K562 (cell line): ENCODE measurements at regions not wholly inside any gene's neighbourhood (a gene's known extent, or its start where the extent isn't known, plus 50 kb on each side); places are given as distances from the start of the nearest gene placed in this dataset.
A peak's percentile ranks its signal among the peaks of the same experiment; 100 is the strongest.

Experiments
- ATAC-seq: fragments of 200-7000 bp; cut with Tn5 transposase; 3 replicates; pipeline ENCODE4 v1.9.1; 2020; ENCODE audit warnings: moderate library complexity
- BruUV-seq: library from RNA; stranded (reverse); fragments of 400-500 nt; replicated peaks from 2 replicates; lab custom pipeline; 2021; lab: Mats Ljungman, UMichigan
- CTCF ChIA-PET: fragments of 300-600 bp; formaldehyde crosslinking; extraction: SDS; loops from one replicate; lab custom pipeline; 2021; ENCODE audit warnings: low intra/inter-chr PET ratio; lab: Yijun Ruan, JAX
- POLR2A ChIA-PET: fragments of 300-600, 350-650 bp; sonication (Branson Sonifier 250); formaldehyde crosslinking; extraction: SDS; loops from one replicate; lab custom pipeline; 2021; ENCODE audit warnings: antibody characterized with exemption, inconsistent platforms; lab: Yijun Ruan, JAX
- DNase-seq, 4 experiments: peaks; one replicate each; pipeline versions ENCODE4 v3.0.0 to v3.0.0-alpha.2; 2011 to 2018; ENCODE audit warnings: low spot score in 3 of 4, mixed read lengths in 3 of 4; ENCODE audit errors: extremely low read depth in 1 of 4
- FAIRE-seq: peaks from 2 replicates; lab custom pipeline; 2011; peaks lifted over from hg19 to GRCh38; lab: Jason Lieb, UNC
- H2AFZ ChIP-seq: 2 replicates; pipeline ENCODE4 v1.6.0; 2011; ENCODE audit warnings: low read depth, low read length, control low read depth, inconsistent platforms
- H3K27ac ChIP-seq: fragments of 200-600 bp; 3 replicates; pipeline ENCODE4 v1.8.0; 2011; ENCODE audit warnings: low read depth, mild to moderate bottlenecking, control low read depth, inconsistent platforms, low read length, moderate library complexity, mixed read lengths; ENCODE audit errors: extremely low read depth
- H3K27me3 ChIP-seq, 2 experiments: fragments of 300-600 bp in 1 of 2; 2 replicates in 1 of 2; 3 replicates in 1 of 2; pipeline versions ENCODE4 v1.6.0 to v1.8.0; 2011; ENCODE audit warnings: inconsistent platforms in 2 of 2, low read length in 2 of 2, mild to moderate bottlenecking in 1 of 2, mixed read lengths in 1 of 2, moderate library complexity in 1 of 2; ENCODE audit not compliant: control insufficient read depth in 2 of 2, insufficient read depth in 2 of 2
- H3K36me3 ChIP-seq: fragments of 300-600 bp; 3 replicates; pipeline ENCODE4 v1.8.0; 2011; ENCODE audit warnings: mild to moderate bottlenecking, low read length, inconsistent platforms; ENCODE audit not compliant: control insufficient read depth, insufficient read depth
- H3K4me1 ChIP-seq, 2 experiments: fragments of 200-600 bp in 1 of 2; replicated peaks in 1 of 2; 2 replicates in 1 of 2; 3 replicates in 1 of 2; pipeline versions ENCODE4 v1.5.1 to v1.8.0; 2011; ENCODE audit warnings: inconsistent platforms in 2 of 2, low read length in 2 of 2, mild to moderate bottlenecking in 1 of 2, mixed read lengths in 1 of 2, moderate library complexity in 1 of 2; ENCODE audit not compliant: control insufficient read depth in 2 of 2, insufficient read depth in 2 of 2
- H3K4me2 ChIP-seq: 2 replicates; pipeline ENCODE4 v1.6.1; 2011; ENCODE audit warnings: low read length, control low read depth, inconsistent platforms, mixed read lengths; ENCODE audit not compliant: insufficient read depth
- H3K4me3 ChIP-seq: fragments of 200-600 bp; sonication (generic), shearing (Covaris generic); 2 replicates; pipeline ENCODE4 v1.5.1; 2016; ENCODE audit warnings: control low read depth, inconsistent platforms
- H3K79me2 ChIP-seq: fragments of 200-600 bp; 3 replicates; pipeline ENCODE4 v1.8.0; 2011; ENCODE audit warnings: low read length, inconsistent platforms; ENCODE audit not compliant: control insufficient read depth, insufficient read depth
- H3K9ac ChIP-seq, 2 experiments: 2 replicates each; pipeline versions ENCODE4 v1.6.0 to v1.6.1; 2011; ENCODE audit warnings: low read depth in 2 of 2, low read length in 2 of 2, control low read depth in 1 of 2, inconsistent platforms in 1 of 2, mild to moderate bottlenecking in 1 of 2, mixed read lengths in 1 of 2; ENCODE audit not compliant: insufficient read depth in 1 of 2
- H3K9me1 ChIP-seq: one replicate; pipeline ENCODE4 v1.6.0; 2011; ENCODE audit warnings: inconsistent platforms, mild to moderate bottlenecking, low read length, moderate library complexity; ENCODE audit not compliant: control insufficient read depth, insufficient read depth
- H3K9me3 ChIP-seq: replicated peaks from 2 replicates; pipeline ENCODE4 v1.5.1; 2011; ENCODE audit warnings: low read depth, low read length, inconsistent platforms; ENCODE audit not compliant: control insufficient read depth, insufficient read depth
- H4K20me1 ChIP-seq: replicated peaks from 2 replicates; pipeline ENCODE4 v1.6.1; 2011; ENCODE audit warnings: low read length, inconsistent platforms, mixed read lengths; ENCODE audit not compliant: control insufficient read depth, insufficient read depth
- BRF2 ChIP-seq: IDR thresholded peaks from 3 replicates; pipeline ENCODE4 v1.6.1; 2011; ENCODE audit warnings: borderline replicate concordance, mild to moderate bottlenecking; ENCODE audit not compliant: insufficient read length, insufficient read depth
- CHD4 ChIP-seq: fragments of 200-600 bp; sonication (generic); IDR thresholded peaks from 3 replicates; pipeline ENCODE4 v1.6.1; 2012; ENCODE audit warnings: low read depth, mild to moderate bottlenecking, mixed read lengths, low read length, inconsistent platforms; ENCODE audit not compliant: insufficient read depth, insufficient replicate concordance, poor library complexity, severe bottlenecking
- ELK1 ChIP-seq: sonication (generic); formaldehyde crosslinking; IDR thresholded peaks from 2 replicates; pipeline ENCODE4 v1.8.1; 2022; ENCODE audit warnings: missing genetic modification reagents
- FOXJ2 ChIP-seq: fragments of 200-800 bp; sonication (Bioruptor generic); IDR thresholded peaks from 2 replicates; pipeline ENCODE4 v1.6.1; 2016; ENCODE audit warnings: missing genetic modification characterization, missing compliant biosample characterization
- FOXM1 ChIP-seq, 2 experiments: fragments of 450-650 bp in 1 of 2; sonication (generic) in 1 of 2; formaldehyde crosslinking in 1 of 2; IDR thresholded peaks; 2 replicates each; pipeline versions ENCODE4 v1.6.1 to v1.9.0; 2017 to 2022; ENCODE audit warnings: low read depth in 2 of 2, mild to moderate bottlenecking in 2 of 2, missing genetic modification reagents in 1 of 2, moderate library complexity in 1 of 2
- GTF2E2 ChIP-seq: fragments of 200-800 bp; sonication (Bioruptor generic); IDR thresholded peaks from 2 replicates; pipeline ENCODE4 v1.6.1; 2016; ENCODE audit warnings: missing genetic modification characterization, missing compliant biosample characterization
- HCFC1 ChIP-seq: IDR thresholded peaks from 2 replicates; pipeline ENCODE4 v1.6.1; 2012; ENCODE audit warnings: low read depth, low read length, improper control_type of control experiment
- JUN ChIP-seq, 2 experiments: sonication (generic) in 1 of 2; formaldehyde crosslinking in 1 of 2; IDR thresholded peaks; 2 replicates each; pipeline versions ENCODE4 v1.6.1 to v1.8.0; 2012 to 2022; ENCODE audit warnings: borderline replicate concordance in 2 of 2, mild to moderate bottlenecking in 2 of 2, improper control_type of control experiment in 1 of 2, low read depth in 1 of 2, low read length in 1 of 2, missing genetic modification reagents in 1 of 2
- KDM1A ChIP-seq, 2 experiments: fragments of 450-650 bp; IDR thresholded peaks; 2 replicates each; pipeline ENCODE4 v1.6.1; 2016; ENCODE audit warnings: mild to moderate bottlenecking in 2 of 2
- KDM2B ChIP-seq: fragments of 250-450 bp; sonication (Bioruptor Pico); IDR thresholded peaks from 2 replicates; pipeline ENCODE4 v1.8.0; 2021; ENCODE audit warnings: mild to moderate bottlenecking, moderate library complexity
- KHSRP ChIP-seq: fragments of 450-650 bp; IDR thresholded peaks from 2 replicates; pipeline ENCODE4 v1.6.1; 2017
- MEF2D ChIP-seq: conservative IDR thresholded peaks from 2 replicates; pipeline ENCODE4 v1.6.1; 2016; ENCODE audit warnings: low read depth, missing genetic modification characterization, missing compliant biosample characterization
- MTA3 ChIP-seq: fragments of 450-650 bp; formaldehyde crosslinking; IDR thresholded peaks from 2 replicates; pipeline ENCODE4 v1.6.1; 2017; ENCODE audit warnings: mild to moderate bottlenecking, borderline replicate concordance
- NBN ChIP-seq: fragments of 450-650 bp; IDR thresholded peaks from 2 replicates; pipeline ENCODE4 v1.6.1; 2016; ENCODE audit warnings: low read depth, mild to moderate bottlenecking
- NCOA2 ChIP-seq, 2 experiments: fragments of 450-650 bp; IDR thresholded peaks; 2 replicates each; pipeline ENCODE4 v1.6.1; 2018; ENCODE audit warnings: mild to moderate bottlenecking in 2 of 2, moderate library complexity in 1 of 2; ENCODE audit not compliant: partially characterized antibody in 2 of 2
- RUNX1 ChIP-seq: sonication (generic); IDR thresholded peaks from 2 replicates; pipeline ENCODE4 v1.6.1; 2016; ENCODE audit warnings: antibody characterized with exemption, low read depth
- SMARCB1 ChIP-seq: IDR thresholded peaks from 2 replicates; pipeline ENCODE4 v1.6.1; 2011; ENCODE audit warnings: improper control_type of control experiment, low read depth; ENCODE audit not compliant: insufficient read length
- SRSF3 ChIP-seq: fragments of 200-400 bp; formaldehyde crosslinking; IDR thresholded peaks from 2 replicates; pipeline ENCODE4 v1.6.1; 2016; ENCODE audit warnings: mild to moderate bottlenecking, low read length, moderate library complexity; ENCODE audit not compliant: insufficient read depth
- TSC22D4 ChIP-seq: fragments of 450-650 bp; IDR thresholded peaks from 2 replicates; pipeline ENCODE4 v1.6.1; 2016; ENCODE audit warnings: missing genetic modification characterization, missing biosample characterization, control low read depth
- ZC3H8 ChIP-seq: fragments of 450-650 bp; IDR thresholded peaks from 2 replicates; pipeline ENCODE4 v1.6.1; 2017
- WGBS: fragments of 100-300 bp; shearing (Covaris generic); methylation state at CpG from one replicate; pipeline ENCODE4 v1.1.6; 2016; ENCODE audit warnings: low coverage, mixed read lengths; ENCODE audit not compliant: insufficient coverage; ENCODE audit errors: missing lambda C conversion rate; 5-methylcytosine and 5-hydroxymethylcytosine counted together
- in situ Hi-C: fragments of 300-500 bp; cut with MboI; formaldehyde crosslinking; loops from 4 replicates; pipeline ENCODE4 v1.15.0; 2018; ENCODE audit warnings: inconsistent platforms, mixed read lengths
- intact Hi-C: fragments of 100-400 bp; cut with micrococcal nuclease; formaldehyde crosslinking; loops from 2 replicates; pipeline ENCODE4 v1.14.2; 2022

- no peaks in the 10 kb centered on the region for H3K36me3 ChIP-seq
- H3K79me2 ChIP-seq = no peaks in the 10 kb centered on the region
- H3K9ac ChIP-seq = no peak overlapping the region
- H3K4me3 ChIP-seq = no peak overlapping the region
- peaks cover 53 to 62% of the 10 kb centered on the region in 2 experiments for H3K27me3 ChIP-seq
- H3K4me1 ChIP-seq = no peaks in the 10 kb centered on the region
- WGBS = 0% methylated on average over 2 of the region's 2 CpGs
- ChIA-PET POLR2A (interaction anchor here (0.7 to 1.4 kb wide), 2 partner anchors 12 to 484 kb away, joined by 3 to 4 read pairs; no protein-coding TSS in a partner anchor), CTCF (no interaction called here)
- no peak for FAIRE-seq
- no peak overlapping the region for H3K4me2 ChIP-seq
- no peaks in the 10 kb centered on the region for H4K20me1 ChIP-seq
- H3K9me3 ChIP-seq = no peaks in the 10 kb centered on the region
- BruUV-seq = no TSS peak
- in situ Hi-C loops = no loop called here
- H3K9me1 ChIP-seq = no peaks in the 10 kb centered on the region
- intact Hi-C loops = no loop called here
- H2AFZ ChIP-seq = no peak overlapping the region
- no peak for DNase-seq
- no peak for ATAC-seq
- no peak overlapping the region for H3K27ac ChIP-seq
- TF ChIP-seq SRSF3 (no peak), JUN (IDR thresholded peaks at IDR 0.05; ENCODE audit: borderline replicate concordance, low read depth, low read length) (no peak), JUN (CRISPR knock-in tag; IDR thresholded peaks at IDR 0.05; ENCODE audit: borderline replicate concordance) (no peak), KDM2B (CRISPR knock-in tag) (no peak), KDM1A (IDR thresholded peaks at IDR 0.05) (peak; percentile 59 to 63; a peak in 2 of 4 replicates), NCOA2 (IDR thresholded peaks at IDR 0.05; ENCODE audit: partially characterized antibody in 2 of 2) (no peak), ELK1 (CRISPR knock-in tag) (no peak), BRF2 (no peak), MEF2D (tag) (no peak), FOXJ2 (no peak), NBN (no peak), TSC22D4 (tag) (no peak), KHSRP (no peak), MTA3 (no peak), GTF2E2 (tag) (no peak), ZC3H8 (no peak), RUNX1 (no peak), FOXM1 (IDR thresholded peaks at IDR 0.05; ENCODE audit: low read depth) (no peak), FOXM1 (CRISPR knock-in tag; IDR thresholded peaks at IDR 0.05; ENCODE audit: low read depth) (no peak), SMARCB1 (no peak), CHD4 (peak; percentile 76), HCFC1 (no peak)
Observed at GRCh38 chr1:25137521-25138395, 94.5 kb downstream of the SYF2 start.
